ENCODE measurements at regions not wholly inside any gene's neighbourhood (a gene's known extent, or its start where the extent isn't known, plus 50 kb on each side); places are given as distances from the start of the nearest gene placed in this dataset.
A peak's percentile ranks its signal among the peaks of the same experiment; 100 is the strongest.
"Not testable (repeated sequence)": the region's sequence is repeated elsewhere in the genome, so short reads cannot be mapped to it uniquely, and the experiment has no call there.

- DNase-seq (ENCODE audit: low read depth in 4 of 4, low spot score in 2 of 4): no peak
Observed at GRCh38 chr9:84500826-84501225, 160.3 kb upstream of the SLC28A3 start.

GRCh38 chr9:84501587-84501986 lies 161.0 kb upstream of the SLC28A3 start:
- no peak for DNase-seq (ENCODE audit: low read depth in 4 of 4, low spot score in 2 of 4)

GRCh38 chr9:84502066-84502465 lies 161.5 kb upstream of the SLC28A3 start:
- no peak for DNase-seq (ENCODE audit: low read depth in 4 of 4, low spot score in 2 of 4)

- no peak for DNase-seq (ENCODE audit: low read depth in 4 of 4, low spot score in 2 of 4)
Observed at GRCh38 chr9:84504360-84504759, 163.8 kb upstream of the SLC28A3 start.

- DNase-seq (ENCODE audit: low read depth in 4 of 4, low spot score in 2 of 4): no peak
Observed at GRCh38 chr9:84511651-84512050, 157.9 kb upstream of the NTRK2 start.

- no peak for DNase-seq (ENCODE audit: low read depth in 4 of 4, low spot score in 2 of 4)
Observed at GRCh38 chr9:84512493-84512892, 157.0 kb upstream of the NTRK2 start.

- DNase-seq (ENCODE audit: low read depth in 4 of 4, low spot score in 2 of 4): no peak
Observed at GRCh38 chr9:84513473-84513872, 156.1 kb upstream of the NTRK2 start.

GRCh38 chr9:84513979-84514378 lies 155.6 kb upstream of the NTRK2 start:
- no peak for DNase-seq (ENCODE audit: low read depth in 4 of 4, low spot score in 2 of 4)

- no peak for DNase-seq (ENCODE audit: low read depth in 4 of 4, low spot score in 2 of 4)
Observed at GRCh38 chr9:84514421-84514820, 155.1 kb upstream of the NTRK2 start.

- DNase-seq (ENCODE audit: low read depth in 4 of 4, low spot score in 2 of 4): no peak
Observed at GRCh38 chr9:84517026-84517425, 152.5 kb upstream of the NTRK2 start.

- DNase-seq (ENCODE audit: low read depth in 4 of 4, low spot score in 2 of 4): no peak
Observed at GRCh38 chr9:84519413-84519812, 150.1 kb upstream of the NTRK2 start.

- DNase-seq (ENCODE audit: low read depth in 4 of 4, low spot score in 2 of 4): no peak
Observed at GRCh38 chr9:84521208-84521607, 148.3 kb upstream of the NTRK2 start.

- DNase-seq (ENCODE audit: low read depth in 4 of 4, low spot score in 2 of 4): not testable (repeated sequence)
Observed at GRCh38 chr9:84526211-84526610, 143.3 kb upstream of the NTRK2 start.

GRCh38 chr9:84527060-84527720 lies 142.3 kb upstream of the NTRK2 start:
- not testable (repeated sequence) for DNase-seq (ENCODE audit: low read depth in 4 of 4, low spot score in 2 of 4)

GRCh38 chr9:84535973-84536372 lies 133.6 kb upstream of the NTRK2 start:
- DNase-seq (ENCODE audit: low read depth in 4 of 4, low spot score in 2 of 4): not testable (repeated sequence)

GRCh38 chr9:84538879-84539278 lies 130.7 kb upstream of the NTRK2 start:
- DNase-seq (ENCODE audit: low read depth in 4 of 4, low spot score in 2 of 4): no peak

GRCh38 chr9:84542554-84542953 lies 127.0 kb upstream of the NTRK2 start:
- DNase-seq (ENCODE audit: low read depth in 4 of 4, low spot score in 2 of 4): peak in 1 of 4 donors; percentile 7

GRCh38 chr9:84554069-84554664 lies 115.4 kb upstream of the NTRK2 start:
- DNase-seq (ENCODE audit: low read depth in 4 of 4, low spot score in 2 of 4): peak; percentile 22 to 32 (median 29)

GRCh38 chr9:84556556-84556955 lies 113.0 kb upstream of the NTRK2 start:
- DNase-seq (ENCODE audit: low read depth in 4 of 4, low spot score in 2 of 4): no peak

GRCh38 chr9:84557751-84558150 lies 111.8 kb upstream of the NTRK2 start:
- DNase-seq (ENCODE audit: low read depth in 4 of 4, low spot score in 2 of 4): no peak

- DNase-seq (ENCODE audit: low read depth in 4 of 4, low spot score in 2 of 4): no peak
Observed at GRCh38 chr9:84563691-84564090, 105.8 kb upstream of the NTRK2 start.

GRCh38 chr9:84567805-84568204 lies 101.7 kb upstream of the NTRK2 start:
- no peak for DNase-seq (ENCODE audit: low read depth in 4 of 4, low spot score in 2 of 4)

Measured in left renal cortex interstitium (tissue), 4 donors.